Prostate gland (tissue), 2 donors: ENCODE measurements at regions not wholly inside any gene's neighbourhood (a gene's known extent, or its start where the extent isn't known, plus 50 kb on each side); places are given as distances from the start of the nearest gene placed in this dataset.

ENCODE experiments used
- DNase-seq: peaks from one replicate; pipeline ENCODE4 v3.0.0-alpha.2; 2019; ENCODE audit warnings: low spot score
- H3K27ac ChIP-seq, 2 donors: fragments of 200-600 bp; sonication (generic); 2 replicates each; pipeline ENCODE4 v1.5.1; 2017 to 2019
- H3K27me3 ChIP-seq: fragments of 200-600 bp; sonication (generic); replicated peaks from 2 replicates; pipeline ENCODE4 v1.5.1; 2019; ENCODE audit not compliant: insufficient read depth
- H3K36me3 ChIP-seq, 2 donors: fragments of 200-600 bp; sonication (generic); 1 replicate in 1 of 2; 2 replicates in 1 of 2; pipeline versions ENCODE4 v1.5.1 to v1.8.1; 2017 to 2019
- H3K4me1 ChIP-seq: fragments of 200-600 bp; sonication (generic); replicated peaks from 2 replicates; pipeline ENCODE4 v1.5.1; 2019
- H3K4me3 ChIP-seq, 2 donors: fragments of 200-600 bp; sonication (generic); 2 replicates each; pipeline ENCODE4 v1.5.1; 2017 to 2019
- H3K9me3 ChIP-seq: fragments of 200-600 bp; sonication (generic); 2 replicates; pipeline ENCODE4 v1.5.1; 2017
- POLR2A ChIP-seq: fragments of 450-650 bp; IDR thresholded peaks from one replicate; pipeline ENCODE4 v1.6.1; 2016; ENCODE audit warnings: antibody characterized with exemption, mild to moderate bottlenecking
- POLR2AphosphoS5 ChIP-seq: sonication (generic); formaldehyde crosslinking; IDR thresholded peaks from one replicate; pipeline ENCODE4 v1.6.1; 2017; ENCODE audit warnings: antibody characterized with exemption
- WGBS: methylation state at CpG from one replicate; pipeline ENCODE4 v1.1.5; 2018; 5-methylcytosine and 5-hydroxymethylcytosine counted together
- intact Hi-C: fragments of 100-400 bp; cut with DNase I; formaldehyde crosslinking; loops from one replicate; pipeline ENCODE4 v1.14.2; 2022
- TF ChIP-seq, protein P1 (sequence below), 4 experiments: fragments of 200-600 bp in 2 of 4; fragments of 450-650 bp in 2 of 4; sonication (generic) in 2 of 4; IDR thresholded peaks; 1 replicate in 3 of 4; 2 replicates in 1 of 4; pipeline ENCODE4 v1.5.1; 2016 to 2019; ENCODE audit warnings: antibody characterized with exemption in 4 of 4, mild to moderate bottlenecking in 2 of 4, moderate library complexity in 2 of 4

- peak overlapping the region in 1 of 2 donors; percentile 68 for H3K27ac ChIP-seq
- intact Hi-C loops: no loop called here
- WGBS: 65% methylated on average over 13 of the region's 13 CpGs
Measured at GRCh38 chr12:130043685-130044406, 118.4 kb upstream of the FZD10 start.

DNA sequence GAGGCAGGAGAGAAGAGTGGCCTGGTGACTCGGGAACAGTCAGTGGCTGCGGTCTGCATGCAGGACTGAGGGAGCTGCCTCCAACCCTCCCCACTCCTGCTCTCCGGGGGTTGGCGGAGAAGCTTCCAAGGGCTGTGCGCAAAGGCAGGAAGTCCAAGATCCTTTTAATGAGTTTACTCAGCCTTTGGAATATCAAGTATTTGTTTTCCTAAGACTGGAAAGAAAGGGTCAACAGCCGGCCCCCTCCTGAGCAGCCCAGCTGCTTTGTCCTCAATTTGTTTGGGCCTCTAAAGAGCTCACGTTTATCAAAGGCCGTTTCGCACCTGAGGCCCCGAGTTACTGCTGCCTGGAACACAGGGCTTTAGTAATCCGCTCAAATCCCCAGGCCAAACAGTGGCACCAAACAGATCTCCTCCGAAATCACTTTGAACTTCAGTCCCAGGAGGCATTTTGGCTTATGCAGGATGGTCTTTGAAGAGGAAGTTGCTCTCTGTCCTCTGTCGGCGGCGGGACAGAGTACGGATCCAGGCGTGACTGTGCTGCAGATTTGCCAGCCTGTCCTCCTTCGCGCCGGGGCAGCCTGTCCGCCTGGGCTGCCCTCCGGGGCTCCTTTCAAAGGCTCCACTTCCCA is 117.2 kb upstream of the FZD10 start:
- DNase-seq: peak; percentile 66
- intact Hi-C loops: loop anchor here (5.0 kb wide), 1 partner anchor 702 kb away; no protein-coding TSS in a partner anchor
- H3K27me3 ChIP-seq: no peaks in the 10 kb centered on the region

More at GRCh38 chr12:130043685-130044406, 118.4 kb upstream of the FZD10 start:
- Histone ChIP-seq H3K4me1 (peaks cover 12% of the 10 kb centered on the region), H3K4me3 (no peak overlapping the region), H3K27me3 (no peaks in the 10 kb centered on the region), H3K9me3 (no peaks in the 10 kb centered on the region), H3K36me3 (no peaks in the 10 kb centered on the region)
- no peak for DNase-seq
- TF ChIP-seq POLR2A (no peak), POLR2AphosphoS5 (peak; percentile 26)
- TF ChIP-seq, protein P1, sequence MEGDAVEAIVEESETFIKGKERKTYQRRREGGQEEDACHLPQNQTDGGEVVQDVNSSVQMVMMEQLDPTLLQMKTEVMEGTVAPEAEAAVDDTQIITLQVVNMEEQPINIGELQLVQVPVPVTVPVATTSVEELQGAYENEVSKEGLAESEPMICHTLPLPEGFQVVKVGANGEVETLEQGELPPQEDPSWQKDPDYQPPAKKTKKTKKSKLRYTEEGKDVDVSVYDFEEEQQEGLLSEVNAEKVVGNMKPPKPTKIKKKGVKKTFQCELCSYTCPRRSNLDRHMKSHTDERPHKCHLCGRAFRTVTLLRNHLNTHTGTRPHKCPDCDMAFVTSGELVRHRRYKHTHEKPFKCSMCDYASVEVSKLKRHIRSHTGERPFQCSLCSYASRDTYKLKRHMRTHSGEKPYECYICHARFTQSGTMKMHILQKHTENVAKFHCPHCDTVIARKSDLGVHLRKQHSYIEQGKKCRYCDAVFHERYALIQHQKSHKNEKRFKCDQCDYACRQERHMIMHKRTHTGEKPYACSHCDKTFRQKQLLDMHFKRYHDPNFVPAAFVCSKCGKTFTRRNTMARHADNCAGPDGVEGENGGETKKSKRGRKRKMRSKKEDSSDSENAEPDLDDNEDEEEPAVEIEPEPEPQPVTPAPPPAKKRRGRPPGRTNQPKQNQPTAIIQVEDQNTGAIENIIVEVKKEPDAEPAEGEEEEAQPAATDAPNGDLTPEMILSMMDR (IDR thresholded peaks at IDR 0.05): no peak

GRCh38 chr12:130049666-130050065 is 112.6 kb upstream of the FZD10 start:
- TF ChIP-seq, protein P1 (IDR thresholded peaks at IDR 0.05): no peak
- no peak for TF ChIP-seq POLR2AphosphoS5
- no peak overlapping the region for H3K4me3 ChIP-seq
- intact Hi-C loops: loop anchor here (2.0 to 5.0 kb wide), 2 partner anchors 285 to 698 kb away; no protein-coding TSS in a partner anchor
- peaks cover 11% of the 10 kb centered on the region for H3K4me1 ChIP-seq
- DNase-seq: no peak
- no peak overlapping the region for H3K27ac ChIP-seq
- 91% methylated on average over 12 of the region's 12 CpGs for WGBS
- H3K9me3 ChIP-seq: no peaks in the 10 kb centered on the region
- H3K27me3 ChIP-seq: no peaks in the 10 kb centered on the region
- H3K36me3 ChIP-seq: no peaks in the 10 kb centered on the region

More for the DNA sequence above, 117.2 kb upstream of the FZD10 start:
- Histone ChIP-seq H3K27ac (peak overlapping the region; percentile 67 to 68), H3K4me3 (no peak overlapping the region), H3K4me1 (peaks cover 12% of the 10 kb centered on the region), H3K9me3 (no peaks in the 10 kb centered on the region), H3K36me3 (no peaks in the 10 kb centered on the region)
- WGBS: 10% methylated on average over 22 of the region's 22 CpGs
- TF ChIP-seq POLR2A (no peak), POLR2AphosphoS5 (peak; percentile 70)

GRCh38 chr12:130051900-130052299 is 110.4 kb upstream of the FZD10 start:
- no peak overlapping the region for H3K4me3 ChIP-seq
- 48% methylated on average over 10 of the region's 10 CpGs for WGBS
- DNase-seq: no peak
- no peaks in the 10 kb centered on the region for H3K27me3 ChIP-seq
- H3K4me1 ChIP-seq: no peaks in the 10 kb centered on the region
- TF ChIP-seq, protein P1 (IDR thresholded peaks at IDR 0.05): no peak
- no peak for TF ChIP-seq POLR2AphosphoS5
- no peak for TF ChIP-seq POLR2A
- no peaks in the 10 kb centered on the region for H3K9me3 ChIP-seq
- no peak overlapping the region for H3K27ac ChIP-seq
- intact Hi-C loops: no loop called here
- no peaks in the 10 kb centered on the region for H3K36me3 ChIP-seq

- H3K36me3 ChIP-seq: no peaks in the 10 kb centered on the region
- no peaks in the 10 kb centered on the region for H3K27me3 ChIP-seq
- no peak overlapping the region for H3K4me3 ChIP-seq
- WGBS: 58% methylated on average over 7 of the region's 10 CpGs
- TF ChIP-seq POLR2AphosphoS5: no peak
- no peak for TF ChIP-seq POLR2A
- TF ChIP-seq, protein P1 (IDR thresholded peaks at IDR 0.05): no peak
- no peak overlapping the region for H3K27ac ChIP-seq
- H3K9me3 ChIP-seq: no peaks in the 10 kb centered on the region
- no peak for DNase-seq
- no peaks in the 10 kb centered on the region for H3K4me1 ChIP-seq
- intact Hi-C loops: no loop called here
Measured at GRCh38 chr12:130053651-130054069, 108.6 kb upstream of the FZD10 start.
